HL-60 (cell line): ENCODE measurements at regions not wholly inside any gene's neighbourhood (a gene's known extent, or its start where the extent isn't known, plus 50 kb on each side); places are given as distances from the start of the nearest gene placed in this dataset.

Experiments used
- DNase-seq, 2 experiments: peaks; one replicate each; pipeline ENCODE4 v3.0.0-alpha.2; 2010 to 2020; ENCODE audit warnings: low read depth in 1 of 2, low spot score in 1 of 2
- H3K27ac ChIP-seq: fragments of 250-450 bp; sonication (Bioruptor Pico); replicated peaks from 2 replicates; pipeline ENCODE4 v1.5.1; 2020; ENCODE audit warnings: mild to moderate bottlenecking, moderate library complexity
- H3K27me3 ChIP-seq: fragments of 250-450 bp; sonication (Bioruptor Pico); 2 replicates; pipeline ENCODE4 v1.5.1; 2021; ENCODE audit warnings: mild to moderate bottlenecking, moderate library complexity; ENCODE audit not compliant: insufficient read depth, poor library complexity, severe bottlenecking
- H3K4me3 ChIP-seq: replicated peaks from 2 replicates; pipeline ENCODE4 v1.5.1; 2011; ENCODE audit warnings: mild to moderate bottlenecking, control low read depth, low read length; ENCODE audit not compliant: insufficient read depth
- GABPA ChIP-seq: IDR thresholded peaks from 2 replicates; pipeline ENCODE4 v1.6.1; 2012; ENCODE audit warnings: low read depth
- POLR2AphosphoS5 ChIP-seq: IDR thresholded peaks from 2 replicates; pipeline ENCODE4 v1.6.1; 2012; ENCODE audit warnings: low read depth
- SPI1 ChIP-seq: IDR thresholded peaks from 2 replicates; pipeline ENCODE4 v1.6.1; 2012; ENCODE audit warnings: low read depth, mild to moderate bottlenecking, borderline replicate concordance
- TF ChIP-seq, protein P1 (sequence below): IDR thresholded peaks from one replicate; pipeline ENCODE4 v1.5.1; 2011; ENCODE audit warnings: low read length, control low read depth, inconsistent platforms; ENCODE audit not compliant: insufficient read depth
- TF ChIP-seq, protein P2 (sequence below): IDR thresholded peaks from 2 replicates; pipeline ENCODE4 v1.6.1; 2012; ENCODE audit warnings: low read depth; ENCODE audit not compliant: insufficient replicate concordance

GRCh38 chr2:236955521-236956030 is 130.1 kb upstream of the COPS8 start:
- no peak overlapping the region for H3K27ac ChIP-seq
- DNase-seq: no peak
- peaks cover 4% of the 10 kb centered on the region for H3K27me3 ChIP-seq
- no peak overlapping the region for H3K4me3 ChIP-seq
- TF ChIP-seq GABPA (no peak), POLR2AphosphoS5 (no peak), SPI1 (no peak)
- TF ChIP-seq, protein P1, sequence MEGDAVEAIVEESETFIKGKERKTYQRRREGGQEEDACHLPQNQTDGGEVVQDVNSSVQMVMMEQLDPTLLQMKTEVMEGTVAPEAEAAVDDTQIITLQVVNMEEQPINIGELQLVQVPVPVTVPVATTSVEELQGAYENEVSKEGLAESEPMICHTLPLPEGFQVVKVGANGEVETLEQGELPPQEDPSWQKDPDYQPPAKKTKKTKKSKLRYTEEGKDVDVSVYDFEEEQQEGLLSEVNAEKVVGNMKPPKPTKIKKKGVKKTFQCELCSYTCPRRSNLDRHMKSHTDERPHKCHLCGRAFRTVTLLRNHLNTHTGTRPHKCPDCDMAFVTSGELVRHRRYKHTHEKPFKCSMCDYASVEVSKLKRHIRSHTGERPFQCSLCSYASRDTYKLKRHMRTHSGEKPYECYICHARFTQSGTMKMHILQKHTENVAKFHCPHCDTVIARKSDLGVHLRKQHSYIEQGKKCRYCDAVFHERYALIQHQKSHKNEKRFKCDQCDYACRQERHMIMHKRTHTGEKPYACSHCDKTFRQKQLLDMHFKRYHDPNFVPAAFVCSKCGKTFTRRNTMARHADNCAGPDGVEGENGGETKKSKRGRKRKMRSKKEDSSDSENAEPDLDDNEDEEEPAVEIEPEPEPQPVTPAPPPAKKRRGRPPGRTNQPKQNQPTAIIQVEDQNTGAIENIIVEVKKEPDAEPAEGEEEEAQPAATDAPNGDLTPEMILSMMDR: no peak
- TF ChIP-seq, protein P2, sequence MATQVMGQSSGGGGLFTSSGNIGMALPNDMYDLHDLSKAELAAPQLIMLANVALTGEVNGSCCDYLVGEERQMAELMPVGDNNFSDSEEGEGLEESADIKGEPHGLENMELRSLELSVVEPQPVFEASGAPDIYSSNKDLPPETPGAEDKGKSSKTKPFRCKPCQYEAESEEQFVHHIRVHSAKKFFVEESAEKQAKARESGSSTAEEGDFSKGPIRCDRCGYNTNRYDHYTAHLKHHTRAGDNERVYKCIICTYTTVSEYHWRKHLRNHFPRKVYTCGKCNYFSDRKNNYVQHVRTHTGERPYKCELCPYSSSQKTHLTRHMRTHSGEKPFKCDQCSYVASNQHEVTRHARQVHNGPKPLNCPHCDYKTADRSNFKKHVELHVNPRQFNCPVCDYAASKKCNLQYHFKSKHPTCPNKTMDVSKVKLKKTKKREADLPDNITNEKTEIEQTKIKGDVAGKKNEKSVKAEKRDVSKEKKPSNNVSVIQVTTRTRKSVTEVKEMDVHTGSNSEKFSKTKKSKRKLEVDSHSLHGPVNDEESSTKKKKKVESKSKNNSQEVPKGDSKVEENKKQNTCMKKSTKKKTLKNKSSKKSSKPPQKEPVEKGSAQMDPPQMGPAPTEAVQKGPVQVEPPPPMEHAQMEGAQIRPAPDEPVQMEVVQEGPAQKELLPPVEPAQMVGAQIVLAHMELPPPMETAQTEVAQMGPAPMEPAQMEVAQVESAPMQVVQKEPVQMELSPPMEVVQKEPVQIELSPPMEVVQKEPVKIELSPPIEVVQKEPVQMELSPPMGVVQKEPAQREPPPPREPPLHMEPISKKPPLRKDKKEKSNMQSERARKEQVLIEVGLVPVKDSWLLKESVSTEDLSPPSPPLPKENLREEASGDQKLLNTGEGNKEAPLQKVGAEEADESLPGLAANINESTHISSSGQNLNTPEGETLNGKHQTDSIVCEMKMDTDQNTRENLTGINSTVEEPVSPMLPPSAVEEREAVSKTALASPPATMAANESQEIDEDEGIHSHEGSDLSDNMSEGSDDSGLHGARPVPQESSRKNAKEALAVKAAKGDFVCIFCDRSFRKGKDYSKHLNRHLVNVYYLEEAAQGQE: no peak

GRCh38 chr2:236956031-236956618 is 129.6 kb upstream of the COPS8 start:
- Histone ChIP-seq H3K4me3 (no peak overlapping the region), H3K27me3 (peaks cover 4% of the 10 kb centered on the region), H3K27ac (no peak overlapping the region)
- no peak for DNase-seq
- no peak for TF ChIP-seq POLR2AphosphoS5

DNA sequence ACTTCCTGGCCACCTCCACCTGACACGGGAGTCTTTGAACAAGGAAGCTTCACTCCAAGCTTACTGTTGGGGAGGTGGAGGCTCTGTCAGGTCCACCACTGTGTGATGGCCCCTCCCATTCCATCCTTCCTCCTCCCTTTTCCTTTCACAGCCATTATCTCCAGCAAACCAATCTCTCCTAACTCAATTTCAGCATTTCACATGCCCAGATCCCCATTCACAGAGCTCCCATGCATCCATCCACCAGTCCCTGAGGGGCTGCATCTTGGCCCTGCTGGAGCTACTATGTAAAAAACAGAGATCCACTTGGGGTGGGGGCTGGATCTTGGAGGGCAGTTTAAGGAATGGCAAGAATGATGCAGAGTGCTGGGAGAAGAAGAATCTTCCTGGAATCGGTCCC is 129.0 kb upstream of the COPS8 start:
- Histone ChIP-seq H3K27ac (no peak overlapping the region), H3K27me3 (peaks cover 4% of the 10 kb centered on the region), H3K4me3 (no peak overlapping the region)
- DNase-seq: no peak
- TF ChIP-seq, protein P1: no peak
- TF ChIP-seq GABPA (no peak), POLR2AphosphoS5 (no peak), SPI1 (no peak)
- TF ChIP-seq, protein P2: no peak

- H3K4me3 ChIP-seq: no peak overlapping the region
- TF ChIP-seq, protein P1: no peak
- TF ChIP-seq, protein P2: no peak
- TF ChIP-seq GABPA (no peak), POLR2AphosphoS5 (no peak), SPI1 (no peak)
- no peak for DNase-seq
- H3K27me3 ChIP-seq: peaks cover 4% of the 10 kb centered on the region
- no peak overlapping the region for H3K27ac ChIP-seq
Observed at GRCh38 chr2:236959036-236959435, 126.7 kb upstream of the COPS8 start.
